ENCODE measurements at regions not wholly inside any gene's neighbourhood (a gene's known extent, or its start where the extent isn't known, plus 50 kb on each side); places are given as distances from the start of the nearest gene placed in this dataset.
A peak's percentile ranks its signal among the peaks of the same experiment; 100 is the strongest.

DNA sequence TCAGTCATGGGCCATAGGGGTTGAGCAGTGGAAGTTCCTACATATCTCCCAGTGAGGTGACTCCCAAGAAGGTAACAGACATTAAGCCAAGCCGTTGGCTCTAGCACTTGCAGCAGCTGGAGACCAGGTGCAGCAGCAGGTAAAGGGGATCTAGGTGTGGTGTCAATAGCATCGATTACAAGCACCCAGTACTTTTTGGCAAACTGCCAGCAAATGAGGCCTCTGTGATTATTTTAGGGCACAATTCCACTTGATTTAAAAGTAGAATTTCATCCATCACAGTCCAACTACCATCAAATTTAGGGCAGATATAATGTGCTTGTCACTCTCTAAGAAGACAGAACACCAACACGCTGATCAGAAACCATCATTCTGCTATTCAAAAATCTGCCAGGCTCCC, 224.1 kb upstream of the EGLN3 start:
- TF ChIP-seq NFIC (IDR thresholded peaks at IDR 0.05) (0 out of 2 replicates have a peak, but pooled peaks have one; percentile 34), RAD21 (IDR thresholded peaks at IDR 0.05; ENCODE audit: low read depth) (no peak), TAF1 (IDR thresholded peaks at IDR 0.05; ENCODE audit: low read depth) (no peak)
- TF ChIP-seq, protein P1, sequence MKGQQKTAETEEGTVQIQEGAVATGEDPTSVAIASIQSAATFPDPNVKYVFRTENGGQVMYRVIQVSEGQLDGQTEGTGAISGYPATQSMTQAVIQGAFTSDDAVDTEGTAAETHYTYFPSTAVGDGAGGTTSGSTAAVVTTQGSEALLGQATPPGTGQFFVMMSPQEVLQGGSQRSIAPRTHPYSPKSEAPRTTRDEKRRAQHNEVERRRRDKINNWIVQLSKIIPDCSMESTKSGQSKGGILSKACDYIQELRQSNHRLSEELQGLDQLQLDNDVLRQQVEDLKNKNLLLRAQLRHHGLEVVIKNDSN (IDR thresholded peaks at IDR 0.05), result no peak

- TF ChIP-seq, protein P2, sequence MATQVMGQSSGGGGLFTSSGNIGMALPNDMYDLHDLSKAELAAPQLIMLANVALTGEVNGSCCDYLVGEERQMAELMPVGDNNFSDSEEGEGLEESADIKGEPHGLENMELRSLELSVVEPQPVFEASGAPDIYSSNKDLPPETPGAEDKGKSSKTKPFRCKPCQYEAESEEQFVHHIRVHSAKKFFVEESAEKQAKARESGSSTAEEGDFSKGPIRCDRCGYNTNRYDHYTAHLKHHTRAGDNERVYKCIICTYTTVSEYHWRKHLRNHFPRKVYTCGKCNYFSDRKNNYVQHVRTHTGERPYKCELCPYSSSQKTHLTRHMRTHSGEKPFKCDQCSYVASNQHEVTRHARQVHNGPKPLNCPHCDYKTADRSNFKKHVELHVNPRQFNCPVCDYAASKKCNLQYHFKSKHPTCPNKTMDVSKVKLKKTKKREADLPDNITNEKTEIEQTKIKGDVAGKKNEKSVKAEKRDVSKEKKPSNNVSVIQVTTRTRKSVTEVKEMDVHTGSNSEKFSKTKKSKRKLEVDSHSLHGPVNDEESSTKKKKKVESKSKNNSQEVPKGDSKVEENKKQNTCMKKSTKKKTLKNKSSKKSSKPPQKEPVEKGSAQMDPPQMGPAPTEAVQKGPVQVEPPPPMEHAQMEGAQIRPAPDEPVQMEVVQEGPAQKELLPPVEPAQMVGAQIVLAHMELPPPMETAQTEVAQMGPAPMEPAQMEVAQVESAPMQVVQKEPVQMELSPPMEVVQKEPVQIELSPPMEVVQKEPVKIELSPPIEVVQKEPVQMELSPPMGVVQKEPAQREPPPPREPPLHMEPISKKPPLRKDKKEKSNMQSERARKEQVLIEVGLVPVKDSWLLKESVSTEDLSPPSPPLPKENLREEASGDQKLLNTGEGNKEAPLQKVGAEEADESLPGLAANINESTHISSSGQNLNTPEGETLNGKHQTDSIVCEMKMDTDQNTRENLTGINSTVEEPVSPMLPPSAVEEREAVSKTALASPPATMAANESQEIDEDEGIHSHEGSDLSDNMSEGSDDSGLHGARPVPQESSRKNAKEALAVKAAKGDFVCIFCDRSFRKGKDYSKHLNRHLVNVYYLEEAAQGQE (IDR thresholded peaks at IDR 0.05; ENCODE audit: low read depth), result no peak
- TF ChIP-seq RAD21 (IDR thresholded peaks at IDR 0.05; ENCODE audit: low read depth) (no peak), FOXM1 (IDR thresholded peaks at IDR 0.05; ENCODE audit: borderline replicate concordance, low read depth) (no peak), CREB1 (IDR thresholded peaks at IDR 0.05; ENCODE audit: low read depth) (no peak), CEBPB (IDR thresholded peaks at IDR 0.05) (no peak), TAF1 (IDR thresholded peaks at IDR 0.05; ENCODE audit: low read depth) (no peak), EP300 (IDR thresholded peaks at IDR 0.05; ENCODE audit: borderline replicate concordance) (no peak), YY1 (IDR thresholded peaks at IDR 0.05; ENCODE audit: low read depth) (no peak)
These were observed 223.0 kb upstream of the EGLN3 start for GRCh38 chr14:34173916-34174315.

GRCh38 chr14:34172550-34173368, 221.9 kb upstream of the EGLN3 start:
- no peak for TF ChIP-seq FOXM1 (IDR thresholded peaks at IDR 0.05; ENCODE audit: borderline replicate concordance, low read depth)
- TF ChIP-seq EP300 (IDR thresholded peaks at IDR 0.05; ENCODE audit: borderline replicate concordance), result no peak
- no peak for TF ChIP-seq YY1 (IDR thresholded peaks at IDR 0.05; ENCODE audit: low read depth)
- no peak for TF ChIP-seq CREB1 (IDR thresholded peaks at IDR 0.05; ENCODE audit: low read depth)
- no peak for TF ChIP-seq MAX (IDR thresholded peaks at IDR 0.05)
- no peak for TF ChIP-seq TCF12 (IDR thresholded peaks at IDR 0.05; ENCODE audit: low read depth)
- no peak for TF ChIP-seq NFIC (IDR thresholded peaks at IDR 0.05)
- TF ChIP-seq TAF1 (IDR thresholded peaks at IDR 0.05; ENCODE audit: low read depth), result no peak
- TF ChIP-seq TEAD4 (IDR thresholded peaks at IDR 0.05), result no peak
- no peak for TF ChIP-seq RAD21 (IDR thresholded peaks at IDR 0.05; ENCODE audit: low read depth)
- no peak for TF ChIP-seq EGR1 (IDR thresholded peaks at IDR 0.05)
- TF ChIP-seq, protein P2 (IDR thresholded peaks at IDR 0.05; ENCODE audit: low read depth), result no peak
- no peak for TF ChIP-seq ZBTB7A (IDR thresholded peaks at IDR 0.05; ENCODE audit: low read depth)
- no peak for TF ChIP-seq CEBPB (IDR thresholded peaks at IDR 0.05)
- TF ChIP-seq, protein P1 (IDR thresholded peaks at IDR 0.05), result no peak

DNA sequence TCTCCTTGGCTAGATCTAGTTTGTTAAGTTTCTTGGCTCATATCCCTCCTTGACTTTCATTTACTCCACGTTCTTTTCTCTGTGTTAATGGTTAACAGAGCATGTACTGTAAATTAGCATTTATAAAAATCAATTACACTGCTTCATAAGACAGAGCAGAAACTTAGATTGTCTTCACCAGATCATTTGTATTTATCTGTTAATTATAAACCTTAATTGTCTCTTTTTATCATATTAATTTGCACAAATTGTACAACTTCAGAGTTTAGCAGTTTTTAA, 221.2 kb upstream of the EGLN3 start:
- TF ChIP-seq FOXM1 (IDR thresholded peaks at IDR 0.05; ENCODE audit: borderline replicate concordance, low read depth) (no peak), CEBPB (IDR thresholded peaks at IDR 0.05) (no peak), NFIC (IDR thresholded peaks at IDR 0.05) (no peak), ZBTB7A (IDR thresholded peaks at IDR 0.05; ENCODE audit: low read depth) (no peak), MAX (IDR thresholded peaks at IDR 0.05) (no peak), EGR1 (IDR thresholded peaks at IDR 0.05) (no peak), YY1 (IDR thresholded peaks at IDR 0.05; ENCODE audit: low read depth) (no peak)
- TF ChIP-seq, protein P2 (IDR thresholded peaks at IDR 0.05; ENCODE audit: low read depth), result no peak
